GM12891 (cell line): ENCODE measurements at regions not wholly inside any gene's neighbourhood (a gene's known extent, or its start where the extent isn't known, plus 50 kb on each side); places are given as distances from the start of the nearest gene placed in this dataset.

Source experiments
- DNase-seq: peaks from one replicate; pipeline ENCODE4 v3.0.0; 2011; ENCODE audit warnings: low spot score; ENCODE audit not compliant: insufficient read length
- FAIRE-seq: peaks from 2 replicates; lab custom pipeline; 2011; peaks lifted over from hg19 to GRCh38; lab: Jason Lieb, UNC
- PAX5 ChIP-seq: IDR thresholded peaks from 2 replicates; pipeline ENCODE4 v1.6.1; 2011; ENCODE audit warnings: low read length, moderate library complexity, mild to moderate bottlenecking; ENCODE audit not compliant: insufficient read depth, severe bottlenecking
- POLR2A ChIP-seq: IDR thresholded peaks from 2 replicates; pipeline ENCODE4 v1.6.1; 2011; ENCODE audit warnings: low read depth, low read length, control low read depth
- POLR2AphosphoS5 ChIP-seq: IDR thresholded peaks from 2 replicates; pipeline ENCODE4 v1.6.1; 2011; ENCODE audit warnings: low read depth, low read length, control low read depth
- POU2F2 ChIP-seq: IDR thresholded peaks from 2 replicates; pipeline ENCODE4 v1.6.1; 2011; ENCODE audit warnings: low read depth, mild to moderate bottlenecking, control low read depth, low read length, moderate library complexity
- SPI1 ChIP-seq: IDR thresholded peaks from 2 replicates; pipeline ENCODE4 v1.6.1; 2011; ENCODE audit warnings: low read depth, low read length, control low read depth
- TAF1 ChIP-seq: IDR thresholded peaks from 2 replicates; pipeline ENCODE4 v1.6.1; 2011; ENCODE audit warnings: low read depth, low read length, control low read depth

- DNase-seq (no peak), FAIRE-seq (no peak)
- TF ChIP-seq POU2F2, result no peak
- TF ChIP-seq SPI1, result no peak
- TF ChIP-seq TAF1, result no peak
- TF ChIP-seq POLR2AphosphoS5, result no peak
- TF ChIP-seq PAX5, result no peak
- TF ChIP-seq POLR2A, result no peak
Measured at GRCh38 chr4:4727536-4727935, 131.9 kb upstream of the MSX1 start.

GRCh38 chr4:4726051-4726450, 133.4 kb upstream of the MSX1 start:
- no peak for FAIRE-seq
- DNase-seq, result no peak
- TF ChIP-seq SPI1 (no peak), POU2F2 (no peak), PAX5 (no peak), POLR2AphosphoS5 (no peak), TAF1 (no peak), POLR2A (no peak)

- TF ChIP-seq PAX5 (no peak), TAF1 (no peak), POU2F2 (no peak), POLR2AphosphoS5 (no peak), SPI1 (no peak), POLR2A (no peak)
- DNase-seq, result no peak
- no peak for FAIRE-seq
Measured at GRCh38 chr4:4724321-4724720, 135.1 kb upstream of the MSX1 start.

- no peak for FAIRE-seq
- DNase-seq, result no peak
- no peak for TF ChIP-seq POLR2AphosphoS5
- no peak for TF ChIP-seq SPI1
- no peak for TF ChIP-seq POU2F2
- no peak for TF ChIP-seq POLR2A
- TF ChIP-seq PAX5, result no peak
- TF ChIP-seq TAF1, result no peak
Measured at GRCh38 chr4:4721636-4722035, 137.8 kb upstream of the MSX1 start.

GRCh38 chr4:4720646-4721045, 138.8 kb upstream of the MSX1 start:
- DNase-seq (no peak), FAIRE-seq (no peak)
- TF ChIP-seq POU2F2 (no peak), POLR2A (no peak), PAX5 (no peak), POLR2AphosphoS5 (no peak), SPI1 (no peak), TAF1 (no peak)

GRCh38 chr4:4719436-4719835, 140.0 kb upstream of the MSX1 start:
- TF ChIP-seq TAF1, result no peak
- no peak for TF ChIP-seq POLR2AphosphoS5
- TF ChIP-seq SPI1, result no peak
- no peak for TF ChIP-seq PAX5
- TF ChIP-seq POU2F2, result no peak
- no peak for TF ChIP-seq POLR2A
- DNase-seq (no peak), FAIRE-seq (no peak)

- TF ChIP-seq POLR2A (no peak), POLR2AphosphoS5 (no peak), POU2F2 (no peak), SPI1 (no peak), TAF1 (no peak), PAX5 (no peak)
- no peak for FAIRE-seq
- no peak for DNase-seq
Measured at GRCh38 chr4:4717692-4718091, 141.8 kb upstream of the MSX1 start.

- no peak for FAIRE-seq
- TF ChIP-seq SPI1 (no peak), POU2F2 (no peak), POLR2A (no peak), TAF1 (no peak), POLR2AphosphoS5 (no peak), PAX5 (no peak)
Measured at GRCh38 chr4:4714331-4714730, 145.1 kb upstream of the MSX1 start.

GRCh38 chr4:4712800-4713528, 146.5 kb upstream of the MSX1 start:
- no peak for FAIRE-seq
- no peak for TF ChIP-seq POLR2A
- DNase-seq, result no peak

More at GRCh38 chr4:4714331-4714730, 145.1 kb upstream of the MSX1 start:
- no peak for DNase-seq

- FAIRE-seq (no peak), DNase-seq (no peak)
- TF ChIP-seq PAX5 (no peak), TAF1 (no peak), SPI1 (no peak), POLR2AphosphoS5 (no peak), POLR2A (no peak), POU2F2 (no peak)
Measured at GRCh38 chr4:4711902-4712301, 147.6 kb upstream of the MSX1 start.
